Thymus (tissue), 11 donors: ENCODE measurements at regions not wholly inside any gene's neighbourhood (a gene's known extent, or its start where the extent isn't known, plus 50 kb on each side); places are given as distances from the start of the nearest gene placed in this dataset.

Experiments used
- DNase-seq, 9 donors: peaks; one replicate each; pipeline ENCODE4 v3.0.0-alpha.2; 2013; ENCODE audit warnings: low spot score in 9 of 9, low read depth in 6 of 9, missing footprints in 1 of 9
- H3K27ac ChIP-seq, 2 donors: one replicate each; pipeline ENCODE4 v1.5.1; 2013; ENCODE audit warnings: control low read depth in 1 of 2, low read depth in 1 of 2, low read length in 1 of 2, mild to moderate bottlenecking in 1 of 2, moderate library complexity in 1 of 2
- H3K27me3 ChIP-seq, 2 donors: one replicate each; pipeline ENCODE4 v1.5.1; 2013; ENCODE audit warnings: low read length in 1 of 2; ENCODE audit not compliant: control insufficient read depth in 2 of 2, insufficient read depth in 1 of 2
- H3K36me3 ChIP-seq, 2 donors: one replicate each; pipeline ENCODE4 v1.5.1; 2013; ENCODE audit warnings: low read length in 1 of 2, mild to moderate bottlenecking in 1 of 2, moderate library complexity in 1 of 2; ENCODE audit not compliant: control insufficient read depth in 2 of 2, insufficient read depth in 2 of 2
- H3K4me1 ChIP-seq, 2 donors: one replicate each; pipeline ENCODE4 v1.5.1; 2013; ENCODE audit warnings: low read length in 2 of 2; ENCODE audit not compliant: control insufficient read depth in 2 of 2, insufficient read depth in 2 of 2
- H3K4me3 ChIP-seq, 2 donors: one replicate each; pipeline ENCODE4 v1.5.1; 2013; ENCODE audit warnings: low read length in 2 of 2, control low read depth in 1 of 2, mild to moderate bottlenecking in 1 of 2
- H3K9me3 ChIP-seq, 2 donors: one replicate each; pipeline ENCODE4 v1.5.1; 2013; ENCODE audit warnings: low read length in 1 of 2, mild to moderate bottlenecking in 1 of 2; ENCODE audit not compliant: control insufficient read depth in 2 of 2, insufficient read depth in 1 of 2
- WGBS: extraction: QIAGEN DNeasy Blood & Tissue Kit; methylation state at CpG from one replicate; pipeline ENCODE4 v1.1.7; 2013; 5-methylcytosine and 5-hydroxymethylcytosine counted together
- donor health status: healthy.

DNA sequence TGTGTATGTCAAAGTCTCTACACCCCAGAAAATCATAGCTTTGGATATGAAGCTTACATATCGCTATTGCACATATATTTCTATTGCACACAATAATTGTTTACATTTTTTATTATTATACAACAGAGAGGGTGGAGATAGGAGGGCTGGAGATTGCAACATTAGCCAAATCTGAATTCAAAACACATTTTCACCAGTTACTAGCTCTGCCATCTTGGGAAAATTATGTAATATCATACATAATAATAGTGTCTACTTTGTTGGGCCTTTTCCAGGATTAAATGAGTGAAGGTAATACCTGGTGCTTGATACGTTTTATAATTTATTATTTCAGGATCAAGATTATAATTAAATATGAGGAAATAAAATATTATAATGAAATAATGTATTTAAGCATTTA, 507.4 kb upstream of the TBX3 start:
- WGBS: 92% methylated on average over 2 of the region's 2 CpGs
- Histone ChIP-seq H3K4me1 (no peaks in the 10 kb centered on the region), H3K4me3 (no peak overlapping the region), H3K9me3 (no peaks in the 10 kb centered on the region), H3K27me3 (no peaks in the 10 kb centered on the region), H3K27ac (no peak overlapping the region), H3K36me3 (no peaks in the 10 kb centered on the region)
- no peak for DNase-seq

DNA sequence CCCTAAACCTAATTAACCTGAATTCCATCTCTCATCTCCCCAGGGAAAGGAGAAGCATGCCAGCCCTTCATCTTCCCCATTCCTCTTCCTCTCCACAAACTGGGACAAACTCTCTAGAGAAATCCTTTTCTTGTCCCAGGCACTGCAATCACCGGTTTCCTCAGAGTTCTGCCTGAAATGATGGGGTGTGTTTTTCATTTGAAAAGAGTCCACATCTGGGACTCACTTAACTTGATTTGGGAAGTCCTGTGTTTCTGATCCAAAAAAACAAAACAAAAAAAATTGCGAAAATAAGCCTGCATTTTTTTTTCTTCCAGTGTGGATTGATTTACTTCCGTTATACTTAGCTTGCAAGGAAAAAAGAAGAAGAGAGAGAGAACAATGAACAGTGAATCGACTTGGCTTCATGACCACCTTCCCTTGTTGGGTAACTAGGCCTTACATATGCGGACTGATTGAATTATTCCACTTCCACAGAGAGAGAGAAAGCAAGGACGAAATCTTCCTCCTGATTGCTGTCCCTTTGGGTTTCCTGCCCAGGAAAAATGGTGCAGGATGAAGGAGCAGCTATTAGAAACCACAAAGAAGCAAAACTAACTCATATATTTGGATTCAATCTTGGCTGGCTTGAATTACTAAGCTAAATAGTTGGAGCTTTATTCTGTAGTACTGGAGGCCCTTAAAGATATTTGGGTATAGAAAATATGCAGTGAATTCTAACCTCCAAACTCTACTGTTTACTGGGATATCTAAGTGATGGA, 506.2 kb upstream of the TBX3 start:
- Histone ChIP-seq H3K4me3 (no peak overlapping the region), H3K4me1 (no peaks in the 10 kb centered on the region), H3K36me3 (no peaks in the 10 kb centered on the region), H3K27ac (no peak overlapping the region), H3K9me3 (no peaks in the 10 kb centered on the region), H3K27me3 (no peaks in the 10 kb centered on the region)
- no peak for DNase-seq
- 68% methylated on average over 6 of the region's 6 CpGs for WGBS

GRCh38 chr12:115185506-115185905, 501.5 kb upstream of the TBX3 start:
- WGBS: 71% methylated on average over 4 of the region's 4 CpGs
- Histone ChIP-seq H3K4me3 (no peak overlapping the region), H3K36me3 (no peaks in the 10 kb centered on the region), H3K9me3 (no peaks in the 10 kb centered on the region), H3K27me3 (no peaks in the 10 kb centered on the region), H3K27ac (no peak overlapping the region), H3K4me1 (no peaks in the 10 kb centered on the region)
- no peak for DNase-seq

GRCh38 chr12:115183752-115184151, 499.8 kb upstream of the TBX3 start:
- Histone ChIP-seq H3K9me3 (no peaks in the 10 kb centered on the region), H3K4me1 (no peaks in the 10 kb centered on the region), H3K27me3 (no peaks in the 10 kb centered on the region), H3K27ac (no peak overlapping the region), H3K4me3 (no peak overlapping the region), H3K36me3 (no peaks in the 10 kb centered on the region)
- no peak for DNase-seq
- WGBS: 91% methylated on average over 3 of the region's 3 CpGs

GRCh38 chr12:115177899-115178298, 493.9 kb upstream of the TBX3 start:
- Histone ChIP-seq H3K27me3 (no peaks in the 10 kb centered on the region), H3K4me1 (no peaks in the 10 kb centered on the region), H3K4me3 (no peak overlapping the region), H3K27ac (no peak overlapping the region), H3K9me3 (no peaks in the 10 kb centered on the region), H3K36me3 (no peaks in the 10 kb centered on the region)
- WGBS: 97% methylated on average over 6 of the region's 6 CpGs
- no peak for DNase-seq

DNA sequence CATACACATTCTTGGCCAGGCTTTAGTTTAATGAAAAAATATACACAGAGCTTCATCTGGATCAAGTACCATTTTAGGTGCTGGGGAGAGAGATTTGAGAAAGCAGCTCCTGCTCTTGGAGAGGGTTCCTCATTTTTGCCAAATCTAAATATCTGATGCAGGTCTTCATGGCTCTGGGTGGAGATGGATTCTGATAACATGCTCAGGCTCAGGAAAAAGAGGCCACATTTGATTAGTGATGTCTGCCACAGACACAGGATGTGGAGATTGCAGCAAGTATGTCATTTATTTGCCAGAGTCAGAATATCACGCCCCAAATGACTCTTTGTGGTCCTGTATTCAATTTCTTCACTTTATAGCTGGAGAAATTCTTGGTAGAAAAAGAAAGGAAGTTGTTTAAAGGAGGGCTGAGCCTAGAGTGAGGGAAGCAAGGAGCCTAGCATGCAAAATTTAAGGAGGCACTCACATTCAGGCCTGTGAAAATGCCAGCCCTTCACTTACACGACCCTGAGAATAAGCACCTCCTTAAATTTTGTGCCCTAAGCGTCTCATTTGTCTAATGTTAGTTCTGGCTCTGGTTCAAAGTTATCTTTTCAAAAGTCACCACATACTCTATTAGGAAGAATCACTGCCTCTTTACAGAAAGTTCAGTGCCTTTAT, 492.9 kb upstream of the TBX3 start:
- Histone ChIP-seq H3K4me1 (no peaks in the 10 kb centered on the region), H3K27me3 (no peaks in the 10 kb centered on the region), H3K36me3 (no peaks in the 10 kb centered on the region), H3K9me3 (no peaks in the 10 kb centered on the region), H3K27ac (no peak overlapping the region), H3K4me3 (no peak overlapping the region)
- WGBS: 66% methylated on average over 3 of the region's 3 CpGs
- no peak for DNase-seq

- H3K9me3 ChIP-seq: no peaks in the 10 kb centered on the region
- no peak for DNase-seq
- no peaks in the 10 kb centered on the region for H3K36me3 ChIP-seq
- no peaks in the 10 kb centered on the region for H3K4me1 ChIP-seq
- no peak overlapping the region for H3K4me3 ChIP-seq
- WGBS: 59% methylated on average over 12 of the region's 12 CpGs
- no peaks in the 10 kb centered on the region for H3K27me3 ChIP-seq
- H3K27ac ChIP-seq: no peak overlapping the region
Measured at GRCh38 chr12:115174920-115175319, 490.9 kb upstream of the TBX3 start.

GRCh38 chr12:115172521-115172920, 488.5 kb upstream of the TBX3 start:
- no peaks in the 10 kb centered on the region for H3K9me3 ChIP-seq
- H3K36me3 ChIP-seq: no peaks in the 10 kb centered on the region
- 94% methylated on average over 5 of the region's 5 CpGs for WGBS
- no peak overlapping the region for H3K4me3 ChIP-seq
- no peaks in the 10 kb centered on the region for H3K27me3 ChIP-seq
- H3K4me1 ChIP-seq: no peaks in the 10 kb centered on the region
- no peak for DNase-seq
- no peak overlapping the region for H3K27ac ChIP-seq

DNA sequence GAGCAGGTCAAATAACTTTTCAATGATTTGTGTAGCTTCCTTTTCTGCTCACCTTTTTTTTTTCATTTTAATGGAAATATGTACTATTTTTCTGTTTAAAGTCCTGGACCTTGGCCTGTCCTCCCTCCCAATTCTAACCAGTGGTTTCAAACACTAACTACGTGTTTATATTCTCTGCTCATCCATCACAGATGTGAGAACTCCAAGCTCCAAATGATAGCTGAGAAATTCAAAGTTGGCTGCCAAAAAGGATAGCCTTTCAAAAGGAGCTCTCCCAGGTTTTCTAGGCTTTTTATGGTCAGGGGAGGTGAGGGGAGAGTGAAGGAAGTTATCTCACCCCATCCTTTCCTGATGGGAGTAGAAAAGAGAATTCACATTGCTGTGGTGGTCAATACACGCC, 486.0 kb upstream of the TBX3 start:
- Histone ChIP-seq H3K4me1 (no peaks in the 10 kb centered on the region), H3K27ac (no peak overlapping the region), H3K9me3 (no peaks in the 10 kb centered on the region), H3K36me3 (no peaks in the 10 kb centered on the region), H3K27me3 (no peaks in the 10 kb centered on the region), H3K4me3 (no peak overlapping the region)
- no peak for DNase-seq
- 78% methylated on average over 2 of the region's 2 CpGs for WGBS
